Fibroblast of villous mesenchyme (primary cell): ENCODE measurements at regions not wholly inside any gene's neighbourhood (a gene's known extent, or its start where the extent isn't known, plus 50 kb on each side); places are given as distances from the start of the nearest gene placed in this dataset.
A peak's percentile ranks its signal among the peaks of the same experiment; 100 is the strongest.

Source experiments
- DNase-seq: peaks from one replicate; pipeline ENCODE4 v3.0.0-alpha.2; 2010; ENCODE audit warnings: low read depth
- H3K4me3 ChIP-seq: 2 replicates; pipeline ENCODE4 v1.5.1; 2011; ENCODE audit warnings: low read depth, mild to moderate bottlenecking, low read length
- TF ChIP-seq, protein P1 (sequence below): IDR thresholded peaks from 2 replicates; pipeline ENCODE4 v1.5.1; 2012; ENCODE audit warnings: low read depth, mild to moderate bottlenecking, low read length; ENCODE audit not compliant: insufficient read depth

GRCh38 chr14:25132094-25132493 is 82.1 kb upstream of the STXBP6 start:
- no peak for DNase-seq
- TF ChIP-seq, protein P1, sequence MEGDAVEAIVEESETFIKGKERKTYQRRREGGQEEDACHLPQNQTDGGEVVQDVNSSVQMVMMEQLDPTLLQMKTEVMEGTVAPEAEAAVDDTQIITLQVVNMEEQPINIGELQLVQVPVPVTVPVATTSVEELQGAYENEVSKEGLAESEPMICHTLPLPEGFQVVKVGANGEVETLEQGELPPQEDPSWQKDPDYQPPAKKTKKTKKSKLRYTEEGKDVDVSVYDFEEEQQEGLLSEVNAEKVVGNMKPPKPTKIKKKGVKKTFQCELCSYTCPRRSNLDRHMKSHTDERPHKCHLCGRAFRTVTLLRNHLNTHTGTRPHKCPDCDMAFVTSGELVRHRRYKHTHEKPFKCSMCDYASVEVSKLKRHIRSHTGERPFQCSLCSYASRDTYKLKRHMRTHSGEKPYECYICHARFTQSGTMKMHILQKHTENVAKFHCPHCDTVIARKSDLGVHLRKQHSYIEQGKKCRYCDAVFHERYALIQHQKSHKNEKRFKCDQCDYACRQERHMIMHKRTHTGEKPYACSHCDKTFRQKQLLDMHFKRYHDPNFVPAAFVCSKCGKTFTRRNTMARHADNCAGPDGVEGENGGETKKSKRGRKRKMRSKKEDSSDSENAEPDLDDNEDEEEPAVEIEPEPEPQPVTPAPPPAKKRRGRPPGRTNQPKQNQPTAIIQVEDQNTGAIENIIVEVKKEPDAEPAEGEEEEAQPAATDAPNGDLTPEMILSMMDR = no peak
- no peak overlapping the region for H3K4me3 ChIP-seq

GRCh38 chr14:25122843-25123242 is 72.9 kb upstream of the STXBP6 start:
- H3K4me3 ChIP-seq = no peak overlapping the region
- DNase-seq = no peak
- TF ChIP-seq, protein P1 = no peak

DNA sequence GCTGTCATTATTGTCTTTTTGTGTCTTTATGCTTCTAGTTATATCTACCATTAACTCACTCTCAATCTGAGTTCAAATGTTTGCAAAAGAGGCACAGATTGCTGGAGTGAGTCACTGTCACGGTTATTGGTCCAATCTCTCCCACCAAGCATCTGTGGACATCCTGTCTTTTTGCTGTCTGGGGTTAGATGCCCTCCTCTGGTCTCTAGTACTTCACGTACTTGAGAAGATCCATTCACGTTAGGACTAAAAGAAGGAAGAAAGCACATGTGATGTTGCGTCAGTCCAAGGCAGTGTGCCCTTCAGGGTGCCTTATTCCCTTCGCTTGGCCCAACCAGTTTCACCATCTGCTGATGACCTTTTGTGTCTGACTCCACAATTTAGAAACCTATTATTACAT is 72.3 kb upstream of the STXBP6 start:
- no peak overlapping the region for H3K4me3 ChIP-seq
- DNase-seq = peak; percentile 47
- TF ChIP-seq, protein P1 = no peak

DNA sequence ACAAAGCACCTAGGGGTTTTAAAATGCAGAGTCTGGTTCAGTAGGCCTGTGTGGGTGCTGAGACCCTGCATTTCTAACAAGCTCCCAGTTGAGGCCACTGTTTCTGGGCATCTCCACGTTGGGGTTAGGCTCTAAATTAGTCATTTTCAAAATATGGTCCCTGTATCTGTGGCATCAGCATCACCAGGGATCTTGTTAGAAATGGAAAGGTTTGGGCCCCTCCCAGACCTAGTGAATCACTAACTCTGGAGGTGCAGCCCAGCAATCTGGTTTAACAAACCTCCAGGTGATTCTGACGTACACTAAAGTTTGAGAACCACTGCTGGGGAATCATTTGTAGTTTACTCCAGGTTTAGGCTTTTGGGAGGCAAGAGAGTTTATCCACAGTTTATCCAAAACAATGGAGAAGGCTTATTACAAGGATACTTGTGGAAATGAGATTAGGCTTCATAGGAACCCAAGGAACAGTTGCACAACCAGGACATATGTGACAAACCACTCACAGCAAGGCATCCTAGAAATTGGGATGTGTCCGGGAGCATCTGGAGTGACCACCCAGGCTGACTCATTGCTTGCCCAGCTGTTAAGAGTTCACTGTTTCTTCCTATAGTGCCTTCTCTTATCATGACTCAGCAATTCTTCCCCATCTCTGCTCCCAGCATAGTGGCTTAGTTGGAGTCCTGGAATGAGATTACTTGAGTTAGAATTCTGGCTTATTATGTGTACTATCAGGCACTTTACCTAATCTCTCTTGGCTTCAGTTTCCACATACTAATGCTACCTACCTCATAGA is 71.6 kb upstream of the STXBP6 start:
- DNase-seq = peak; percentile 88
- TF ChIP-seq, protein P1 = no peak
- no peak overlapping the region for H3K4me3 ChIP-seq

- H3K4me3 ChIP-seq = no peak overlapping the region
- DNase-seq = no peak
- TF ChIP-seq, protein P1 = no peak
These were observed 70.3 kb upstream of the STXBP6 start for GRCh38 chr14:25120261-25120660.

GRCh38 chr14:25118671-25119070 is 68.7 kb upstream of the STXBP6 start:
- TF ChIP-seq, protein P1 = no peak
- no peak overlapping the region for H3K4me3 ChIP-seq
- DNase-seq = no peak

GRCh38 chr14:25117342-25117741 is 67.4 kb upstream of the STXBP6 start:
- TF ChIP-seq, protein P1 = no peak
- DNase-seq = no peak
- H3K4me3 ChIP-seq = no peak overlapping the region
